Bronchial epithelial cell (primary cell): ENCODE measurements at regions not wholly inside any gene's neighbourhood (a gene's known extent, or its start where the extent isn't known, plus 50 kb on each side); places are given as distances from the start of the nearest gene placed in this dataset.

Experiments used
- DNase-seq: peaks from one replicate; pipeline ENCODE4 v3.0.0-alpha.2; 2010; ENCODE audit warnings: low read depth
- FAIRE-seq: peaks from 2 replicates; lab custom pipeline; 2011; peaks lifted over from hg19 to GRCh38; lab: Jason Lieb, UNC
- H3K27me3 ChIP-seq: 2 replicates; pipeline ENCODE4 v1.5.1; 2011; ENCODE audit warnings: low read length; ENCODE audit not compliant: control insufficient read depth, insufficient read depth
- H3K36me3 ChIP-seq: 2 replicates; pipeline ENCODE4 v1.5.1; 2011; ENCODE audit warnings: low read length; ENCODE audit not compliant: control insufficient read depth, insufficient read depth
- H3K4me3 ChIP-seq: 2 replicates; pipeline ENCODE4 v1.5.1; 2011; ENCODE audit warnings: mild to moderate bottlenecking, low read depth, low read length, control low read depth
- CTCF ChIP-seq: IDR thresholded peaks from 2 replicates; pipeline ENCODE4 v1.5.1; 2011; ENCODE audit warnings: mild to moderate bottlenecking, moderate library complexity, low read length, control low read depth, inconsistent platforms; ENCODE audit not compliant: insufficient read depth, severe bottlenecking

GRCh38 chr9:34823778-34824177 is 113.8 kb upstream of the CCL21 start:
- Histone ChIP-seq H3K4me3 (no peak overlapping the region), H3K36me3 (no peaks in the 10 kb centered on the region), H3K27me3 (peaks cover 2% of the 10 kb centered on the region)
- DNase-seq: peak; percentile 28
- no peak for TF ChIP-seq CTCF
- FAIRE-seq: peak; percentile 93

- DNase-seq (no peak), FAIRE-seq (no peak)
- H3K4me3 ChIP-seq: no peak overlapping the region
- TF ChIP-seq CTCF: no peak
- no peaks in the 10 kb centered on the region for H3K27me3 ChIP-seq
- no peaks in the 10 kb centered on the region for H3K36me3 ChIP-seq
These were observed 100.2 kb upstream of the CCL21 start for GRCh38 chr9:34810187-34810524.

GRCh38 chr9:34809504-34810186 is 99.7 kb upstream of the CCL21 start:
- TF ChIP-seq CTCF: peak; percentile 71
- FAIRE-seq (no peak), DNase-seq (peak; percentile 22)
- Histone ChIP-seq H3K27me3 (no peaks in the 10 kb centered on the region), H3K4me3 (peak overlapping the region; percentile 19), H3K36me3 (no peaks in the 10 kb centered on the region)

GRCh38 chr9:34802916-34803315 is 93.0 kb upstream of the CCL21 start:
- Histone ChIP-seq H3K4me3 (no peak overlapping the region), H3K36me3 (no peaks in the 10 kb centered on the region), H3K27me3 (no peaks in the 10 kb centered on the region)
- TF ChIP-seq CTCF: no peak
- FAIRE-seq (no peak), DNase-seq (no peak)

- H3K4me3 ChIP-seq: no peak overlapping the region
- FAIRE-seq (no peak), DNase-seq (no peak)
- H3K27me3 ChIP-seq: no peaks in the 10 kb centered on the region
- no peaks in the 10 kb centered on the region for H3K36me3 ChIP-seq
- TF ChIP-seq CTCF: no peak
These were observed 87.4 kb upstream of the CCL21 start for GRCh38 chr9:34797367-34797766.

GRCh38 chr9:34796924-34797323 is 87.0 kb upstream of the CCL21 start:
- DNase-seq (peak; percentile 18), FAIRE-seq (no peak)

More at GRCh38 chr9:34796924-34797323, 87.0 kb upstream of the CCL21 start:
- no peak for TF ChIP-seq CTCF
- Histone ChIP-seq H3K27me3 (no peaks in the 10 kb centered on the region), H3K36me3 (no peaks in the 10 kb centered on the region), H3K4me3 (no peak overlapping the region)
